Sigmoid colon (tissue), 3 donors: ENCODE measurements at regions not wholly inside any gene's neighbourhood (a gene's known extent, or its start where the extent isn't known, plus 50 kb on each side); places are given as distances from the start of the nearest gene placed in this dataset.

Experiments
- POLR2A ChIP-seq, 2 donors: fragments of 450-650 bp; IDR thresholded peaks; one replicate each; pipeline ENCODE4 v1.6.1; 2016; ENCODE audit warnings: antibody characterized with exemption in 2 of 2, mild to moderate bottlenecking in 2 of 2, moderate library complexity in 2 of 2
- TF ChIP-seq, protein P1 (sequence below), 4 experiments: fragments of 450-650 bp in 3 of 4; fragments of 200-600 bp in 1 of 4; IDR thresholded peaks; one replicate each; pipeline ENCODE4 v1.5.1; 2016 to 2019; ENCODE audit warnings: antibody characterized with exemption in 4 of 4, mild to moderate bottlenecking in 3 of 4, moderate library complexity in 2 of 4

GRCh38 chr16:87017371-87018012, 299.7 kb downstream of the C16orf95 start:
- TF ChIP-seq, protein P1, sequence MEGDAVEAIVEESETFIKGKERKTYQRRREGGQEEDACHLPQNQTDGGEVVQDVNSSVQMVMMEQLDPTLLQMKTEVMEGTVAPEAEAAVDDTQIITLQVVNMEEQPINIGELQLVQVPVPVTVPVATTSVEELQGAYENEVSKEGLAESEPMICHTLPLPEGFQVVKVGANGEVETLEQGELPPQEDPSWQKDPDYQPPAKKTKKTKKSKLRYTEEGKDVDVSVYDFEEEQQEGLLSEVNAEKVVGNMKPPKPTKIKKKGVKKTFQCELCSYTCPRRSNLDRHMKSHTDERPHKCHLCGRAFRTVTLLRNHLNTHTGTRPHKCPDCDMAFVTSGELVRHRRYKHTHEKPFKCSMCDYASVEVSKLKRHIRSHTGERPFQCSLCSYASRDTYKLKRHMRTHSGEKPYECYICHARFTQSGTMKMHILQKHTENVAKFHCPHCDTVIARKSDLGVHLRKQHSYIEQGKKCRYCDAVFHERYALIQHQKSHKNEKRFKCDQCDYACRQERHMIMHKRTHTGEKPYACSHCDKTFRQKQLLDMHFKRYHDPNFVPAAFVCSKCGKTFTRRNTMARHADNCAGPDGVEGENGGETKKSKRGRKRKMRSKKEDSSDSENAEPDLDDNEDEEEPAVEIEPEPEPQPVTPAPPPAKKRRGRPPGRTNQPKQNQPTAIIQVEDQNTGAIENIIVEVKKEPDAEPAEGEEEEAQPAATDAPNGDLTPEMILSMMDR (IDR thresholded peaks at IDR 0.05) = no peak
- TF ChIP-seq POLR2A (IDR thresholded peaks at IDR 0.05) = no peak
